Head of caudate nucleus (tissue), 42 donors: ENCODE measurements at regions not wholly inside any gene's neighbourhood (a gene's known extent, or its start where the extent isn't known, plus 50 kb on each side); places are given as distances from the start of the nearest gene placed in this dataset.
"Not testable (repeated sequence)": the region's sequence is repeated elsewhere in the genome, so short reads cannot be mapped to it uniquely, and the experiment has no call there.

Experiments
- DNase-seq, 42 donors: peaks; one replicate each; pipeline versions ENCODE4 v3.0.0 to v3.0.0-alpha.2; 2020 to 2021; ENCODE audit warnings: mixed read lengths in 7 of 42
- intact Hi-C: fragments of 100-400 bp; cut with DNase I; formaldehyde crosslinking; loops from one replicate; pipeline ENCODE4 v1.15.0; 2022

DNA sequence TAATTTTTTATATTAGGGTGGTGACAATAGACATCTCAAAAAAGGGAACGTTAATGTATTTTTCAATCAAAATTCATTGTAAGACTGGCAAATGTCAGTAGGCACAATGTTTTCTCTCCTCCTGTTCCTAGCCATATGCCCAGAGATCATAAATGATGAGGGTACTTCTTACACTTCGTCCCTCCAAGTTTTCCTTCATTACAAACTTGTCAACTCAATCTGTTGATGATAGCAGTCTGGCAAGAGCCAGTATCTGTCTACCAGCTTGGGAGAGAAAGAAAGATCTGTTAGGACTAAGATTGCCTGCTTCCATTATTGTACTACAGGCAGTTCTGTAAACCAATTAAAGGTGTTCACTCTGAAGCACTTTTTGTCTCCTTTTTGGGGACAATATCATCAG, 130.9 kb upstream of the DAAM1 start:
- intact Hi-C loops, result loop anchor here (10.0 kb wide), 1 partner anchor 413 kb away; no protein-coding TSS in a partner anchor
- no peak for DNase-seq

- DNase-seq, result not testable (repeated sequence)
- intact Hi-C loops, result loop anchor here (10.0 kb wide), 1 partner anchor 414 kb away; no protein-coding TSS in a partner anchor
These were observed 129.7 kb upstream of the DAAM1 start for GRCh38 chr14:59058776-59059175.

- intact Hi-C loops, result no loop called here
- peak in 7 of 42 donors; percentile 1 to 27 (median 9) for DNase-seq
These were observed 127.6 kb upstream of the DAAM1 start for GRCh38 chr14:59060841-59061240.

GRCh38 chr14:59061292-59061691, 127.2 kb upstream of the DAAM1 start:
- no peak for DNase-seq
- intact Hi-C loops, result no loop called here

GRCh38 chr14:59063259-59063658, 125.2 kb upstream of the DAAM1 start:
- DNase-seq, result no peak
- intact Hi-C loops, result no loop called here

GRCh38 chr14:59067127-59067894, 121.2 kb upstream of the DAAM1 start:
- peak in 1 of 42 donors; percentile 8 for DNase-seq

DNA sequence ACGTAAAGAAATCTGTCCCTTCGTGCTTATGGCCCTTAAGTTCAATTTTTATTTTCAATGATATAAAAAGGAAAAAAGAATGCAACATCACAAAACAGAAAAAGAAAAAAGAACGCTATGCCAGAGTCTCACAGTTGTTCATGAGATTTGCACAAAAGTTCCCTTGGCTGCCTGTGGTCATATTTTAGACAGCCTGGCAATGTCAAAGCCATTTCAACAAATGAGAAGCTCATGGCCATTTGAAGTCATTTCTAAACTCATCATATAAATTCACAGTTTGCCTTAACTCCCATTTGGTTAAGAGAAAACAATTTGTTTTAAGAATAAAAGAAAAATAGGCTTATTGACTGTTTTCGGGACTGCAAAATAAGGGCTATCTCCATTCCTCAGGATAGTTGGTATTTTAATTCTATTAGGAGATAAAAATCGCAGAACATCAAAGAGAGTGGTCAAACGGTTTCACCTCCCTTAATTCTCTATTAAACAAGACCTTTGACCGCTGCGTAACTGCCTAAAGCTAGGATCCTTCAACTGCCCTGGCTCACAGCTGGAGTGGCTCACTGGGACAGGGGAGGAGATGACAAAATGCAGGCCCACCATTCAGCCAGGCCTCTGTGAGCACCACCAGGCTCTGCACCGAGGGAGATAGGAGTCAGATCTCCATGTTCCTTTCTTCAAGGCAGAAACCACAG, 119.2 kb upstream of the DAAM1 start:
- intact Hi-C loops, result no loop called here
- no peak for DNase-seq

More at GRCh38 chr14:59067127-59067894, 121.2 kb upstream of the DAAM1 start:
- intact Hi-C loops, result no loop called here

GRCh38 chr14:59075506-59075905, 113.0 kb upstream of the DAAM1 start:
- DNase-seq, result no peak
- intact Hi-C loops, result no loop called here

DNA sequence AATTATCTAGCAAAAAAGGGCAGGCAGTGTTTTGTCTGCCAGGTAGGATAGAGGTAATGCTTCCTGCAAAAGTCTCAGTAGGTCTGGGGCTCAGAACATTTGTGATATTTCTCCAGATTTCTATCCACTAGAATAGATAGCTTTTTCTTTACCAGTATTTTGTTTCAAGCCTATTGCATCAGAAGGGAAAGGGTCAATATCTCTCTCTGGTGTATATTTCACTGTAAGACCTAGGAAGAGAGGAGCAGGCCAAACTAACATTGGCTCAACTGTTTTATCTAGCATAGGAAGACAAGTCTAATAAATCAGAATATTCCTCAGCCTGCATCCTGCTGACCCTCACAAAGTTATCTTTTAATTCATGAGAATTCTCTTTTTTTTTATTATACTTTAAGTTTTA, 106.7 kb upstream of the DAAM1 start:
- no peak for DNase-seq
- intact Hi-C loops, result no loop called here

DNA sequence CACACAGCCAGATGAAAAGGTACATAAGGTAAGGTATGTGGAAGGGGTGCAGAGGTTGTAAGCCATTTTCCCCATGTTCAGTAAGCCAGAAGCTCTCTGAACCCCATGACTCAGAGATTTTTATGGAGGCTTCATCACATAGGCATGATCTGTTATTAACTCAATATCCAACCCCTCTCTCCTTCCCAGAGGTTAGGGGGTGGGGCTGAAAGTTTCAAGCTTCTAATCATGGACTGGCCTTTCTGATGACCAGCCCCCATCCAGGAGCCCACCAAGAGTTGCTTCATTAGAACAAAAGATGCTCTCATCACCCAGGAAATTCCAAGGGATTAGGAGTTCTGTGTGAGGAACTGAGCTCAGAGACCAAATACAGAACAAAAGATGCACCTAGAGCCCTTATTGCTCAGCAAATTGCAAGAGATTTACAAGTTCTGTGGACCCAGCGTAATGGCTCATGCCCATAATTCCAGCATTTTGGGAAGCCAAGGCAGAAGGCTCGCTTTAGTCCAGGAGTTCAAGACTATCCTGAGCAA, 103.2 kb upstream of the DAAM1 start:
- intact Hi-C loops, result no loop called here

DNA sequence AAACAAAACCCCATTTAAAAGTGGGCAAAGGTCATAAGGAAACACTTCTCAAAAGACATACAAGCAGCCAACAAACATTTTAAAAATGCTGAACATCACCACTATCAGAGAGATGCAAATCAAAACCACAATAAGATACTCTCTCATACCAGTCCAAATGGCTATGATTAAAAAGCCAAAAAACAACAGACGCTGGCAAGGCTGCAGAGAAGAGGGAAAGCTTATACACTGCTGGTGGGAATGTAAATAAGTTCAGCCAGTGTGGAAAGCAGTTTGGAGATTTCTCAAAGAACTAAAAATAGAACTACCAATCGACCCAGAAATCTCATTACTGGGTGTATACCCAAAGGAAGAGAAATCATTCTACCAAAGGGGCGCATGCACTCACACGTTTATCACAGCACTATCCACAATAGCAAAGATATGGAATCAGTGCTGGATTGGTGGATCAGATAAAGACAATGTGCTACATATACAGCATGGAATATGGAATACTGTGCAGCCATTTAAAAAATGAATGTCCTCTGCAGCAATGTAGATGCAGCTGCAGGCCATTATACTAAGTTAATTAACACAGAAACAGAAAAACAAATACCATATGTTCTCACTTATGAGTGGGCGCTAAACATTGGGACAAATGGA, 102.1 kb upstream of the DAAM1 start:
- no peak for DNase-seq

More for the DNA sequence above, 103.2 kb upstream of the DAAM1 start:
- no peak for DNase-seq

GRCh38 chr14:59087240-59087639, 101.2 kb upstream of the DAAM1 start:
- intact Hi-C loops, result no loop called here
- no peak for DNase-seq

More for the DNA sequence above, 102.1 kb upstream of the DAAM1 start:
- intact Hi-C loops, result no loop called here

- intact Hi-C loops, result no loop called here
- no peak for DNase-seq
These were observed 100.8 kb upstream of the DAAM1 start for GRCh38 chr14:59087711-59088110.

- no peak for DNase-seq
- intact Hi-C loops, result no loop called here
These were observed 97.9 kb upstream of the DAAM1 start for GRCh38 chr14:59090572-59090971.

DNA sequence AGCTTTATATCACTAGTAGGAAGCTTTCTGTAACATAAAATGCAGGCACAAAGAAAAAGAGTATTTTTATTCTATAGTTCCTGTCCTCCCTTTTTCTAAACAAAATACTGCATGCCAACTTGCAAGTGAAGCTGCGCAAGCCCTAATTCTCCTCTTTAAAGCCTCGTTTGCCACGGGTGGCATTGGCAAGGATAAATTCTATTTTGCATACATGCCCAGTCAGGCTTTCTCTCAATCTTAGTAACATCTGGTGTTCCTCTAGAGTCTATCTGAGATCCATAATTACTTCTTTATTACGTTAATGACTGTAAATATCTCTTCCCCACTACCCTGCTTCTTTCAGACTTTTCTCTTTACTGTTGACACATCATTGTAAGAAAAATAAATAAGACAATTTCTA, 97.1 kb upstream of the DAAM1 start:
- intact Hi-C loops, result no loop called here
- DNase-seq, result no peak

GRCh38 chr14:59091976-59092375, 96.5 kb upstream of the DAAM1 start:
- DNase-seq, result no peak
- intact Hi-C loops, result no loop called here

DNA sequence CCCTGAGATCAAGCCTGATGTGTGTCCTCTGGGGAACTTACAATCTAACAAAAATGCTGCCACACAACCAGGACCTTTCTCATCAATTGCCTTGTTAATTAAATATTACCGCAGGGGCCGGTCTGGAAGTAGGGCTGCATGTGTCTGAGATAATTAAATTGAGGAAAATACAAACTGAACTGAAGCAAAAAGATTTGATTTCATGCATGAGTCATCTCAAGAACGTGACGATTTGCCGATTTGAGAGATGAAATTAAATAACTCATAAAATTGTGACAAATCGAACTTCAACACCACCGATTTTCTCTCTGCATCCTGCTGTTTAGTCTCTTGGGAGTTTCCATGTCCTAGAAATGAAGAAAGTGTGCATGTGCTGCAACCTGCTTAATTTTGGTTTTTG, 94.6 kb upstream of the DAAM1 start:
- intact Hi-C loops, result no loop called here
- DNase-seq, result no peak

DNA sequence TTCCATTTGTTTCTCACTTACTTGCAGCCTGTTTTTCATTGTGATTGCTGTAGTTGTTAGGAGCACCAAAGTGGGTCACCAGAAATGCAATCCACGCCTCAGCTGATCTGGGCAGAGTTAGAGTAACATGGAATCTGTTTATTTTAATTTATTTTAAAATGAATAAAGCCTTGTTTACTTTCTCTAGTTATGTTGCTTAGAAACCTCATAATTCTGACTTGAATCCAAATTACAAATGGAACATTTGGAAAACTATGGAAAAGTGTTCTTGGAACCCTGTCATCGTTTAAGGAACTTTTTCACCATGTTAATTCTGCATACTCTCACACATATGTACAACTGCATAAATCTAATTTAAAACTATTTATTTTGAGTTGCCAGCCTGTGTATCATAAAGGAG, 92.2 kb upstream of the DAAM1 start:
- DNase-seq, result no peak
- intact Hi-C loops, result no loop called here

DNA sequence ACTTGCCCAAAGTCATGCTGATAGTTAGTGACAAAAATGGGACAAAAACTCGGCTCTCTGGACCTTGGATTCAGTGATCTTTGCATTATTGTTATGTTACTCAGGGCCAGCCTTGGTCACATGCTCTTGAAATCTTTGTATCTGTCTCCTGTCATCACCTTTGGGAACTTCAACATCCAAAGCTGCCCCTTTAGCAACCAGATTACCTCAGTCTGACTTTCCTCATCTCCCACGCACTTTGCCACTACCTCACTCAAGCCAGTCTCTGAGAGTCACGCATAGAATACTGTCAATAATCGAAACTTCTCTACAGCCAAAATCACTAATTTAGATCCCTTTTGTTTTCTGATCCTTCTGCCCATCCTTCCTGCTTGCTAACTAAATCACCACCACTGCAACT, 90.8 kb upstream of the DAAM1 start:
- intact Hi-C loops, result no loop called here
- DNase-seq, result no peak

DNA sequence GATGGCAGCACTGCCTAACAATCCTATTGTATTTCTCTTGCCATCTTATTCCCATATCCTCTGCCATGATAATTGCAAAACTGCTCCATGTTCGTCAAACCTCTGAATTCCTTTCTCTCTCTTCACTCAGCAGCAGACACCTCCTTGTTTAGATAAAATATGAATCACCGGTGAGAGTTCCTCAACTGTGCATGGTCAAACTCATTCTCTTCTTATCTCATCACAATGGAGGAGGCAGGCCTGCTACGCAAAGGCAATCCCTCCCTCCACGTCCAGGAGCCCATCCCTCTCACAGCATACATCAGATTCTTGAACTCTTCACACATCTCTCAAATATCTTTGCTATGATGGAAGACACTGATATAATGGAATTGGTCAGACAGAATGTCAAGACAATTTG, 90.1 kb upstream of the DAAM1 start:
- intact Hi-C loops, result no loop called here
- no peak for DNase-seq
